IMR-90 (cell line): ENCODE measurements at regions not wholly inside any gene's neighbourhood (a gene's known extent, or its start where the extent isn't known, plus 50 kb on each side); places are given as distances from the start of the nearest gene placed in this dataset.

Experiments used
- ATAC-seq: fragments of 200-7000 bp; cut with Tn5 transposase; 2 replicates; pipeline ENCODE4 v1.9.1; 2020; ENCODE audit warnings: low read depth, mild to moderate bottlenecking, moderate library complexity
- BruUV-seq: library from RNA; stranded (reverse); fragments of 400-500 nt; replicated peaks from 2 replicates; lab custom pipeline; 2021; lab: Mats Ljungman, UMichigan
- CTCF ChIA-PET: fragments of 300-600 bp; formaldehyde crosslinking; extraction: SDS; loops from one replicate; lab custom pipeline; 2021; ENCODE audit warnings: antibody characterized with exemption; lab: Yijun Ruan, JAX
- POLR2A ChIA-PET: fragments of 300-600 bp; sonication (Branson Sonifier 250); formaldehyde crosslinking; loops from one replicate; lab custom pipeline; 2022; ENCODE audit warnings: antibody characterized with exemption; ENCODE audit not compliant: unreplicated experiment; lab: Charles Lee
- DNase-seq: peaks from one replicate; pipeline ENCODE4 v3.0.0; 2013
- H2AFZ ChIP-seq: replicated peaks from 2 replicates; pipeline ENCODE3; 2013; ENCODE audit warnings: low read length, mild to moderate bottlenecking; ENCODE audit not compliant: poor library complexity
- H2AK5ac ChIP-seq: 2 replicates; pipeline ENCODE4 v1.6.1; 2013; ENCODE audit warnings: low read depth, low read length, inconsistent platforms
- H2AK9ac ChIP-seq: replicated peaks from 2 replicates; pipeline ENCODE3; 2013; ENCODE audit warnings: mild to moderate bottlenecking, low read depth, low read length, moderate library complexity; ENCODE audit not compliant: poor library complexity
- H2BK120ac ChIP-seq: 2 replicates; pipeline ENCODE4 v1.6.1; 2013; ENCODE audit warnings: low read depth, low read length, inconsistent platforms
- H2BK15ac ChIP-seq: 3 replicates; pipeline ENCODE4 v1.6.1; 2013; ENCODE audit warnings: low read depth, low read length, inconsistent platforms
- H2BK20ac ChIP-seq: 2 replicates; pipeline ENCODE4 v1.6.1; 2013; ENCODE audit warnings: low read depth, mild to moderate bottlenecking, inconsistent platforms, low read length, moderate library complexity
- H2BK5ac ChIP-seq: 2 replicates; pipeline ENCODE4 v1.6.1; 2013; ENCODE audit warnings: mild to moderate bottlenecking, low read depth, low read length, inconsistent platforms; ENCODE audit not compliant: poor library complexity, severe bottlenecking
- H3K14ac ChIP-seq: replicated peaks from 2 replicates; pipeline ENCODE4 v1.6.1; 2013; ENCODE audit warnings: low read depth, low read length, inconsistent platforms
- H3K18ac ChIP-seq: 2 replicates; pipeline ENCODE4 v1.6.1; 2013; ENCODE audit warnings: low read depth, low read length, control low read depth
- H3K23ac ChIP-seq: 2 replicates; pipeline ENCODE4 v1.6.1; 2013; ENCODE audit warnings: low read depth, low read length, inconsistent platforms
- H3K27ac ChIP-seq: 2 replicates; pipeline ENCODE4 v1.5.1; 2013; ENCODE audit warnings: mild to moderate bottlenecking, control low read depth, low read length; ENCODE audit not compliant: insufficient read depth
- H3K27me3 ChIP-seq: 2 replicates; pipeline ENCODE4 v1.6.1; 2013; ENCODE audit warnings: low read length; ENCODE audit not compliant: control insufficient read depth, insufficient read depth
- H3K36me3 ChIP-seq: 2 replicates; pipeline ENCODE4 v1.6.1; 2013; ENCODE audit warnings: low read length, mixed read lengths; ENCODE audit not compliant: control insufficient read depth, insufficient read depth
- H3K4ac ChIP-seq: 2 replicates; pipeline ENCODE4 v1.6.1; 2013; ENCODE audit warnings: low read depth, low read length, inconsistent platforms
- H3K4me1 ChIP-seq: 2 replicates; pipeline ENCODE4 v1.6.1; 2013; ENCODE audit warnings: low read length, mixed read lengths; ENCODE audit not compliant: control insufficient read depth, insufficient read depth
- H3K4me2 ChIP-seq: 2 replicates; pipeline ENCODE4 v1.6.1; 2013; ENCODE audit warnings: low read depth, mild to moderate bottlenecking, control low read depth, low read length, moderate library complexity
- H3K4me3 ChIP-seq: 2 replicates; pipeline ENCODE4 v1.5.1; 2013; ENCODE audit warnings: low read depth, mild to moderate bottlenecking, control low read depth, low read length, moderate library complexity; ENCODE audit not compliant: insufficient read depth
- H3K56ac ChIP-seq: 2 replicates; pipeline ENCODE4 v1.6.1; 2013; ENCODE audit warnings: low read length, inconsistent platforms; ENCODE audit not compliant: insufficient read depth; ENCODE audit errors: extremely low read depth
- H3K79me1 ChIP-seq, 2 experiments: 2 replicates each; pipeline ENCODE4 v1.6.1; 2013; ENCODE audit warnings: low read length in 2 of 2, inconsistent platforms in 1 of 2, low read depth in 1 of 2
- H3K9ac ChIP-seq: 2 replicates; pipeline ENCODE4 v1.6.1; 2013; ENCODE audit warnings: low read depth, low read length, control low read depth
- H3K9me1 ChIP-seq: 2 replicates; pipeline ENCODE4 v1.6.1; 2013; ENCODE audit warnings: low read length, inconsistent platforms; ENCODE audit not compliant: insufficient read depth
- H3K9me3 ChIP-seq: 2 replicates; pipeline ENCODE4 v1.6.1; 2013; ENCODE audit warnings: low read length; ENCODE audit not compliant: control insufficient read depth, insufficient read depth
- H4K20me1 ChIP-seq: 2 replicates; pipeline ENCODE4 v1.6.1; 2013; ENCODE audit warnings: low read length, inconsistent platforms; ENCODE audit not compliant: insufficient read depth
- H4K5ac ChIP-seq: 2 replicates; pipeline ENCODE4 v1.6.1; 2013; ENCODE audit warnings: mild to moderate bottlenecking, low read depth, low read length, control low read depth
- H4K8ac ChIP-seq, 2 experiments: 2 replicates each; pipeline ENCODE4 v1.6.1; 2013; ENCODE audit warnings: low read depth in 2 of 2, low read length in 2 of 2, control low read depth in 1 of 2, inconsistent platforms in 1 of 2
- H4K91ac ChIP-seq: 2 replicates; pipeline ENCODE4 v1.6.1; 2013; ENCODE audit warnings: low read depth, low read length, inconsistent platforms; ENCODE audit not compliant: insufficient read depth
- BHLHE40 ChIP-seq: fragments of 150-350 bp; IDR thresholded peaks from 2 replicates; pipeline ENCODE4 v1.6.1; 2016; ENCODE audit warnings: mild to moderate bottlenecking, low read depth, low read length
- CEBPB ChIP-seq: IDR thresholded peaks from 2 replicates; pipeline ENCODE4 v1.6.1; 2012; ENCODE audit warnings: low read depth, low read length, improper control_type of control experiment
- CHD1 ChIP-seq: IDR thresholded peaks from 2 replicates; pipeline ENCODE4 v1.6.1; 2012; ENCODE audit warnings: low read depth, low read length, improper control_type of control experiment
- ELK1 ChIP-seq: fragments of 150-350 bp; IDR thresholded peaks from 2 replicates; pipeline ENCODE4 v1.6.1; 2016; ENCODE audit warnings: low read depth, mild to moderate bottlenecking, low read length, moderate library complexity, borderline replicate concordance
- FOS ChIP-seq: fragments of 150-350 bp; IDR thresholded peaks from 2 replicates; pipeline ENCODE4 v1.6.1; 2016; ENCODE audit warnings: low read depth, low read length
- MAFK ChIP-seq: IDR thresholded peaks from 2 replicates; pipeline ENCODE4 v1.6.1; 2012; ENCODE audit warnings: low read depth, low read length, improper control_type of control experiment
- MXI1 ChIP-seq: IDR thresholded peaks from 2 replicates; pipeline ENCODE4 v1.6.1; 2012; ENCODE audit warnings: low read depth, mild to moderate bottlenecking, low read length, moderate library complexity, borderline replicate concordance
- NFE2L2 ChIP-seq: fragments of 150-350 bp; IDR thresholded peaks from 2 replicates; pipeline ENCODE4 v1.6.1; 2016; ENCODE audit warnings: low read depth, mild to moderate bottlenecking, low read length
- POLR2A ChIP-seq: IDR thresholded peaks from 2 replicates; pipeline ENCODE4 v1.6.1; 2012; ENCODE audit warnings: mild to moderate bottlenecking, low read depth, low read length
- RAD21 ChIP-seq: IDR thresholded peaks from 2 replicates; pipeline ENCODE4 v1.6.1; 2012; ENCODE audit warnings: low read length, improper control_type of control experiment
- WGBS, 2 experiments: methylation state at CpG; one replicate each; pipeline versions ENCODE4 v1.1.5 to v1.1.7; 2013; ENCODE audit warnings: missing lambda C conversion rate in 2 of 2; ENCODE audit not compliant: insufficient read length in 1 of 2; ENCODE audit errors: extremely low coverage in 2 of 2; 5-methylcytosine and 5-hydroxymethylcytosine counted together
- dilution Hi-C: fragments of 300-500 bp; cut with HindIII; formaldehyde crosslinking; loops from one replicate; pipeline ENCODE4 v1.14.3; 2018; ENCODE audit warnings: low sequenced_read_pairs; ENCODE audit not compliant: unreplicated experiment
- in situ Hi-C: fragments of 300-500 bp; cut with MboI; formaldehyde crosslinking; loops from 3 replicates; pipeline ENCODE4 v1.14.3; 2019; ENCODE audit warnings: low sequenced_read_pairs, inconsistent platforms, mixed read lengths
- intact Hi-C: fragments of 100-400 bp; cut with micrococcal nuclease; formaldehyde crosslinking; loops from 2 replicates; pipeline ENCODE4 v1.10.0; 2022
- TF ChIP-seq, protein P1 (sequence below): conservative IDR thresholded peaks from 2 replicates; pipeline ENCODE4 v1.5.1; 2012; ENCODE audit warnings: mild to moderate bottlenecking, low read depth, low read length, improper control_type of control experiment
- TF ChIP-seq, protein P2 (sequence below): fragments of 150-350 bp; IDR thresholded peaks from 2 replicates; pipeline ENCODE4 v1.6.1; 2017; ENCODE audit warnings: mild to moderate bottlenecking, antibody characterized with exemption, low read length, low read depth

DNA sequence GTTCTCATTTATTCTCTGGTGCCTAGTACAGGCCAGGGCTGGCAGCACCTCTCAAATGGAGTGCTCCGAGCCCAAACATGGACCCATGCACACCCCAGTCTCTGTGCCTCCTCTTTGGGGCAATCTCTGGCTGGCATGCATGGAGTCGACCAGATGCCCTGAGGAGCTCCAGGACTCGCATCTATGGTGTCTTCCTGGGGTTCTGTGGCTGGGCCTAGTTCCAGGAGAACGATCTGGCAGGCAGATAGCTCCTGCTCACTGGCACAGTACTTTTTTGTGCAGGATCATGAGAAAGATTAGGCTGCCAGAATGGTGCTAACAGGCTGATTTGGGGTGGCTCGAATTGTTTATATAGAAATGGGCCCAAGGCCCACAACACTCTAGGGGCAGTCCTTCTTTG, 72.0 kb upstream of the PJA1 start:
- ATAC-seq (no peak), DNase-seq (no peak)
- Histone ChIP-seq H3K18ac (no peak overlapping the region), H4K20me1 (no peaks in the 10 kb centered on the region), H3K9me3 (peaks cover 4% of the 10 kb centered on the region; the same call in 1 of the 2 replicates), H3K4me2 (no peak overlapping the region), H2AK9ac (no peak overlapping the region), H2BK120ac (no peak overlapping the region), H3K4me1 (no peaks in the 10 kb centered on the region), H3K27me3 (peaks cover 30% of the 10 kb centered on the region), H3K9me1 (no peaks in the 10 kb centered on the region; the same call in 1 of the 2 replicates), H2AK5ac (no peak overlapping the region), H2BK5ac (no peak overlapping the region), H3K36me3 (no peaks in the 10 kb centered on the region), H3K9ac (no peak overlapping the region), H2AFZ (no peak overlapping the region), H3K4me3 (no peak overlapping the region), H4K5ac (no peak overlapping the region), H3K14ac (no peak overlapping the region), H3K56ac (no peak overlapping the region), H3K79me1 (no peaks in the 10 kb centered on the region), H4K8ac (no peak overlapping the region), H3K23ac (no peak overlapping the region), H2BK20ac (no peak overlapping the region), H3K27ac (no peak overlapping the region), H2BK15ac (no peak overlapping the region), H4K91ac (no peak overlapping the region), H3K4ac (no peak overlapping the region)
- WGBS, 2 experiments: 80% methylated on average over 1 of the region's 5 CpGs; no CpG with 5 or more reads in 1 of the 2 experiments
- in situ Hi-C loops (no loop called here), intact Hi-C loops (no loop called here), dilution Hi-C loops (no loop called here)
- ChIA-PET CTCF (interaction anchor here (1.3 kb wide), 1 partner anchor 9 kb away, joined by 3 read pairs; no protein-coding TSS in a partner anchor), POLR2A (no interaction called here)
- TF ChIP-seq POLR2A (no peak), MAFK (no peak), ELK1 (no peak), CHD1 (no peak), CEBPB (no peak), MXI1 (no peak), RAD21 (no peak), NFE2L2 (no peak), FOS (no peak), BHLHE40 (no peak)
- TF ChIP-seq, protein P1, sequence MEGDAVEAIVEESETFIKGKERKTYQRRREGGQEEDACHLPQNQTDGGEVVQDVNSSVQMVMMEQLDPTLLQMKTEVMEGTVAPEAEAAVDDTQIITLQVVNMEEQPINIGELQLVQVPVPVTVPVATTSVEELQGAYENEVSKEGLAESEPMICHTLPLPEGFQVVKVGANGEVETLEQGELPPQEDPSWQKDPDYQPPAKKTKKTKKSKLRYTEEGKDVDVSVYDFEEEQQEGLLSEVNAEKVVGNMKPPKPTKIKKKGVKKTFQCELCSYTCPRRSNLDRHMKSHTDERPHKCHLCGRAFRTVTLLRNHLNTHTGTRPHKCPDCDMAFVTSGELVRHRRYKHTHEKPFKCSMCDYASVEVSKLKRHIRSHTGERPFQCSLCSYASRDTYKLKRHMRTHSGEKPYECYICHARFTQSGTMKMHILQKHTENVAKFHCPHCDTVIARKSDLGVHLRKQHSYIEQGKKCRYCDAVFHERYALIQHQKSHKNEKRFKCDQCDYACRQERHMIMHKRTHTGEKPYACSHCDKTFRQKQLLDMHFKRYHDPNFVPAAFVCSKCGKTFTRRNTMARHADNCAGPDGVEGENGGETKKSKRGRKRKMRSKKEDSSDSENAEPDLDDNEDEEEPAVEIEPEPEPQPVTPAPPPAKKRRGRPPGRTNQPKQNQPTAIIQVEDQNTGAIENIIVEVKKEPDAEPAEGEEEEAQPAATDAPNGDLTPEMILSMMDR: no peak
- TF ChIP-seq, protein P2, sequence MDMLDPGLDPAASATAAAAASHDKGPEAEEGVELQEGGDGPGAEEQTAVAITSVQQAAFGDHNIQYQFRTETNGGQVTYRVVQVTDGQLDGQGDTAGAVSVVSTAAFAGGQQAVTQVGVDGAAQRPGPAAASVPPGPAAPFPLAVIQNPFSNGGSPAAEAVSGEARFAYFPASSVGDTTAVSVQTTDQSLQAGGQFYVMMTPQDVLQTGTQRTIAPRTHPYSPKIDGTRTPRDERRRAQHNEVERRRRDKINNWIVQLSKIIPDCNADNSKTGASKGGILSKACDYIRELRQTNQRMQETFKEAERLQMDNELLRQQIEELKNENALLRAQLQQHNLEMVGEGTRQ: no peak
- BruUV-seq: no TSS peak
